ENCODE measurements at regions not wholly inside any gene's neighbourhood (a gene's known extent, or its start where the extent isn't known, plus 50 kb on each side); places are given as distances from the start of the nearest gene placed in this dataset.

DNA sequence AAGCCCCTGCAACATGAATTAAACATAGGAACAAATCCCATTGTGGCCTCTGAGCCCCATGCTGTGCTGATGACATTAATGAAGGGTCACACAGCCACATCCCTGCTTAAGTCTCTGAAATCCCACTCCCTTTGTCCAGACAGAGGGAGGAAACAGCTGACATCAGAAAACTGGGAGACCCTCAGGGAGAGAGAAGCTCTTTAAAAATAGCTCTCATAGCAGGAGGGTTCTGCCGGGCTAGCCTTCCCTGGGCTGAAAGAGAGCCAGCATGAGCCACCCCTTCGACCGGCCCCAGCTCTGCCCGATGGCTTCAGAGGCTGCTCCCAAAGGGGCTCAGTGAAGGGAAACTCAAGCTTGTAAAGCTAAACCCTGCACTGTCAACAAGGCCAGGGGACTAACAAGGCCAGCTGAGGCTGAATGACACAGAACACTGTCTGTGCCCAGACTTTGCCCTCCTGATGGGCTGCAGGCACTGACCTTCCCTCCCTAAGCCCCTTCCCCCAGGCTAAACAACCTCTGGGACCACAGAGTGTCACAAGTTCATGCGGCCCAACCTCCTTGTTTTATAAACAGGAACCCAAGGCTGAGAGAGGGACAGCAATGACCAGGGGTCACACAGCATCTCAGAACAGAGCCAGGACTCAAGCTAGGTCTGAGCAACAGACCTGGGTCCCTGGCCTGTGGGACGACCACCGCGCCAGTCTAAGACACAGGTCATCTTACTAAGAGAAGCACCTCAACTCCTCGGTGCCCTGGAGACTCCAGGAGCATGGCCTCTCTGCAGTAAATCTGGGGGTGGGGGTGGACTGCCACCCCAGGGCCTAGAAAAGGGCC, 163.8 kb downstream of the CHST1 start:
- H3K4me3 ChIP-seq (ENCODE audit: low read length), result no peak overlapping the region
- H3F3A ChIP-seq (ENCODE audit: insufficient read depth, low read length), result no peaks in the 10 kb centered on the region
- no peaks in the 10 kb centered on the region for H3K9me2 ChIP-seq (replicated peaks; ENCODE audit: insufficient read depth, low read length)

DNA sequence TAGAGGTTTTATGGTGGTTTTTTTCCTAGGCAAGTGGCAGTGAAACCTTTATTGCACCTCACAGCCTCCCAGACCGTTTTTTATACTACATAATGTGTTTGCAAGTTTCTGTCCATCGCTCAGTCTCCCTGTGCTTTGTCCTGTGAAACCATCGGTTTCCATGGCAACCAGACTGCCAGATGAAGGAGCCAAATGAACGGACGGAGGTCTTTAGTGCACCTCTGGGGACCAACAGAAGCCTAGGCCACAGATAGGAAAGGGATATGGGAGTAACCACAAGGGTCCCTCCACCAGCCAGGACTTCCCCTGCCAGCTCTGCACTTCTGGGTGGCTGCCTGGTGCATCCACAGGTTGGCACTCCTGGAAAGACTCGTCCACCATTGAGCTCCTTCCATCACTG, 165.0 kb downstream of the CHST1 start:
- TF ChIP-seq EZH2phosphoT487 (IDR thresholded peaks at IDR 0.05; ENCODE audit: low read length), result no peak
- no peak for TF ChIP-seq EZH2 (optimal IDR thresholded peaks at IDR 0.05; ENCODE audit: low read depth, low read length)
- TF ChIP-seq, protein P1, sequence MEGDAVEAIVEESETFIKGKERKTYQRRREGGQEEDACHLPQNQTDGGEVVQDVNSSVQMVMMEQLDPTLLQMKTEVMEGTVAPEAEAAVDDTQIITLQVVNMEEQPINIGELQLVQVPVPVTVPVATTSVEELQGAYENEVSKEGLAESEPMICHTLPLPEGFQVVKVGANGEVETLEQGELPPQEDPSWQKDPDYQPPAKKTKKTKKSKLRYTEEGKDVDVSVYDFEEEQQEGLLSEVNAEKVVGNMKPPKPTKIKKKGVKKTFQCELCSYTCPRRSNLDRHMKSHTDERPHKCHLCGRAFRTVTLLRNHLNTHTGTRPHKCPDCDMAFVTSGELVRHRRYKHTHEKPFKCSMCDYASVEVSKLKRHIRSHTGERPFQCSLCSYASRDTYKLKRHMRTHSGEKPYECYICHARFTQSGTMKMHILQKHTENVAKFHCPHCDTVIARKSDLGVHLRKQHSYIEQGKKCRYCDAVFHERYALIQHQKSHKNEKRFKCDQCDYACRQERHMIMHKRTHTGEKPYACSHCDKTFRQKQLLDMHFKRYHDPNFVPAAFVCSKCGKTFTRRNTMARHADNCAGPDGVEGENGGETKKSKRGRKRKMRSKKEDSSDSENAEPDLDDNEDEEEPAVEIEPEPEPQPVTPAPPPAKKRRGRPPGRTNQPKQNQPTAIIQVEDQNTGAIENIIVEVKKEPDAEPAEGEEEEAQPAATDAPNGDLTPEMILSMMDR (IDR thresholded peaks at IDR 0.05; ENCODE audit: low read length), result no peak

More for the DNA sequence above, 163.8 kb downstream of the CHST1 start:
- no peaks in the 10 kb centered on the region for H3K36me3 ChIP-seq (replicated peaks; ENCODE audit: insufficient read depth, low read length)
- H3K27ac ChIP-seq (ENCODE audit: low read length), result no peak overlapping the region
- no peaks in the 10 kb centered on the region for H3K9me3 ChIP-seq (replicated peaks; ENCODE audit: insufficient read depth, low read length)
- H3K4me2 ChIP-seq (ENCODE audit: low read depth, low read length), result no peak overlapping the region
- H3K27me3 ChIP-seq (replicated peaks; ENCODE audit: insufficient read depth, low read length), result no peaks in the 10 kb centered on the region
- no peak for DNase-seq
- H4K20me1 ChIP-seq (ENCODE audit: insufficient read depth, low read length), result no peaks in the 10 kb centered on the region
- H3K79me2 ChIP-seq (ENCODE audit: low read length), result no peaks in the 10 kb centered on the region
- no peak for TF ChIP-seq EZH2phosphoT487 (IDR thresholded peaks at IDR 0.05; ENCODE audit: low read length)
- TF ChIP-seq, protein P1 (IDR thresholded peaks at IDR 0.05; ENCODE audit: low read length), result no peak
- H2AFZ ChIP-seq (ENCODE audit: low read length), result no peak overlapping the region
- H3K4me1 ChIP-seq (ENCODE audit: low read length), result no peaks in the 10 kb centered on the region
- H3K9ac ChIP-seq (ENCODE audit: low read length), result no peak overlapping the region

DNA sequence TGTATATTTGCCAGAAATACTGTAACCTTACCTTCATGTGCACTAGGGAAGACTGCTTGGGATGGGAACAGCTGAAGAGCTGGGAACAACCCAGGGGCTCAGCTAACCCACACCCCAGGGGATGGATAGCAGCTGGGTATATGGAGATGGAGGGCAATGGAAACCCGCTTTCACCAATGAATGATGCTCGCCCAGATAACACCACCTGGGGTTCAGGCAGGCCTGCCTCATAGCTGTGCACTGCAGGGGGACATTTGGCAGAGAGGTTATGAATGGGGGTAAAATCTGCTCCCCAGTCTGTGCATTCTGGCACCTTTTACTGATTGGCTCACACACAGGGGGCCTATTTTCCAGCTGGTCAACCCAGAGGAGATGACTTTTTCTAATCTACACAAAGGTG, 170.7 kb downstream of the CHST1 start:
- no peaks in the 10 kb centered on the region for H3K36me3 ChIP-seq (replicated peaks; ENCODE audit: insufficient read depth, low read length)
- no peak overlapping the region for H3K4me2 ChIP-seq (ENCODE audit: low read depth, low read length)
- no peak overlapping the region for H2AFZ ChIP-seq (ENCODE audit: low read length)
- no peaks in the 10 kb centered on the region for H3K9me3 ChIP-seq (replicated peaks; ENCODE audit: insufficient read depth, low read length)
- H3K4me3 ChIP-seq (ENCODE audit: low read length), result no peak overlapping the region
- TF ChIP-seq EZH2 (optimal IDR thresholded peaks at IDR 0.05; ENCODE audit: low read depth, low read length), result no peak
- TF ChIP-seq EZH2phosphoT487 (IDR thresholded peaks at IDR 0.05; ENCODE audit: low read length), result no peak
- TF ChIP-seq, protein P1 (IDR thresholded peaks at IDR 0.05; ENCODE audit: low read length), result no peak
- H3K9ac ChIP-seq (ENCODE audit: low read length), result no peak overlapping the region
- H3K79me2 ChIP-seq (ENCODE audit: low read length), result no peaks in the 10 kb centered on the region
- no peaks in the 10 kb centered on the region for H3F3A ChIP-seq (ENCODE audit: insufficient read depth, low read length)
- no peaks in the 10 kb centered on the region for H4K20me1 ChIP-seq (ENCODE audit: insufficient read depth, low read length)
- DNase-seq, result no peak
- no peaks in the 10 kb centered on the region for H3K4me1 ChIP-seq (ENCODE audit: low read length)
- H3K27me3 ChIP-seq (replicated peaks; ENCODE audit: insufficient read depth, low read length), result no peaks in the 10 kb centered on the region
- H3K9me2 ChIP-seq (replicated peaks; ENCODE audit: insufficient read depth, low read length), result no peaks in the 10 kb centered on the region
- H3K27ac ChIP-seq (ENCODE audit: low read length), result no peak overlapping the region

More for the DNA sequence above, 165.0 kb downstream of the CHST1 start:
- no peak overlapping the region for H3K4me2 ChIP-seq (ENCODE audit: low read depth, low read length)
- no peak overlapping the region for H3K27ac ChIP-seq (ENCODE audit: low read length)
- H3K4me1 ChIP-seq (ENCODE audit: low read length), result no peaks in the 10 kb centered on the region
- H3K27me3 ChIP-seq (replicated peaks; ENCODE audit: insufficient read depth, low read length), result no peaks in the 10 kb centered on the region
- no peaks in the 10 kb centered on the region for H3F3A ChIP-seq (ENCODE audit: insufficient read depth, low read length)
- no peak overlapping the region for H2AFZ ChIP-seq (ENCODE audit: low read length)
- no peaks in the 10 kb centered on the region for H3K9me3 ChIP-seq (replicated peaks; ENCODE audit: insufficient read depth, low read length)
- H3K36me3 ChIP-seq (replicated peaks; ENCODE audit: insufficient read depth, low read length), result no peaks in the 10 kb centered on the region
- H3K9me2 ChIP-seq (replicated peaks; ENCODE audit: insufficient read depth, low read length), result no peaks in the 10 kb centered on the region
- no peak overlapping the region for H3K4me3 ChIP-seq (ENCODE audit: low read length)
- no peak overlapping the region for H3K9ac ChIP-seq (ENCODE audit: low read length)
- H4K20me1 ChIP-seq (ENCODE audit: insufficient read depth, low read length), result no peaks in the 10 kb centered on the region
- H3K79me2 ChIP-seq (ENCODE audit: low read length), result no peaks in the 10 kb centered on the region
- no peak for DNase-seq

Measured in MM.1S (cell line).